SH-SY5Y (cell line): ENCODE measurements at regions not wholly inside any gene's neighbourhood (a gene's known extent, or its start where the extent isn't known, plus 50 kb on each side); places are given as distances from the start of the nearest gene placed in this dataset.

ENCODE experiments used
- GATA2 ChIP-seq: IDR thresholded peaks from 2 replicates; pipeline ENCODE4 v1.6.1; 2011; ENCODE audit warnings: mild to moderate bottlenecking, low read depth, low read length
- GATA3 ChIP-seq: IDR thresholded peaks from 2 replicates; pipeline ENCODE4 v1.6.1; 2011; ENCODE audit warnings: low read depth, mild to moderate bottlenecking, low read length, moderate library complexity

DNA sequence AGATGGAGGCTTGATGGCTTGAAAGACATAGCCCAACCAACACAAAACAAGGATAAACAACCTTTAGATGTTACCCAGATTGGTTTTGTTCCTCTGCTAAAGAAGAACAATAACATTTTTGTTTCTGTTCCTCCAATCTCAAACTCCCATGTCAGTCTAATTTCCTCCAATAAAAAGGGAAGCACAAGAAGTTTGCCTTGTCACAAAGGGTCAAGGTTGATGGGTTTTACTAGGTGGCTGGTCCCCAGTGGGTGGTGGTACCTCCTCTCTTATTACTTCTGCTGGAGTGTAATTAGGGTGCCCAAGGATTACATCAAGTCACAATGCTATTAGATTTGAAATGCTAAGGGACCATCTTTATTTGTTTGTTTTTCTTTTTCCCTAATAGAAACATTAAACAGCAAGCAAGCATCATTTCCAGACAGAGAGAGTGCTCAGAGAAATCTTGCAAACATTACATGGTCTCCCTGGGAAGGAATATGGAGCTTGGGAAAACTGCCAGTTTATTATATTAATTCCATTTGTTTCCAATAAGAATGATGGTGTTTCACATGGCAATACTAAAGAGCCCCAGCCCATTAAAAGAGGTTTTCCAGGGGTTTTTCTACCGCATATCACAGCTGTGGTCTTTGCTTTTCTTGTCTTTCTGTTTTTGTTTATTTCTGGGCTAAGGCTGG lies 78.3 kb upstream of the AOAH start:
- TF ChIP-seq GATA3, result no peak
- TF ChIP-seq GATA2, result no peak

DNA sequence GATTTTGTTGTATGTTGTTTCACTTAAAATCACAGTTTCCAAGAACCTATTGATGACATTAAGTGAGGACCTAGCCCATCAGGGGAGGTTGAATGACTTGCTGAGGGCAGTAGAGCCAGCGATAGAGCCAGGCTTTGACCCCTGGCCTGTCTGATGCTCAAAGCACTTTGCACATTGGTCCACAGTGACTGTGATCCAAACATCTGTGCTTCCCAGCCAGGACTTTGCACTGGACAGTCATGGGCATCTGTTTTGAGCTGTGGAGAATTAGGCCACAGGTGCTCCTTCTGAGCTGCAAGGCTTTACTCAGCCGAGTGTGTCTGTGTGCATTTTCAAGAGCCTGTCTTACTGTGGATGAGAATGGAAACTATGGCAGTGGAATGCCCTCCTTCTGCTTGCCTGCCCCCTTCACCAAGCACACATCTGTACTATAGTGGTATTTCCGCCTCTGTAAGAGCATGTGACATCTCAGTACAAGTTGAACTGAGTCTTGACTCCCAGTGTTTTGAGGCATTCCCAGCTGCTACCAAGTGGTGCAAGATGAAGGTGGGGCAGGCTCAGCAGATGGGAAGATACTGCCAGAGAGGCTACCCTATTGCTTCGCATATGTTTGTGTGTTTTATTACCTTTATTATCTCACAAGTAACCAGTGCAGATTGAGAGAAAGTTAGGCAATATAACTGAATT lies 72.7 kb upstream of the AOAH start:
- no peak for TF ChIP-seq GATA3
- no peak for TF ChIP-seq GATA2

GRCh38 chr7:36795451-36796021 lies 71.2 kb upstream of the AOAH start:
- TF ChIP-seq GATA3, result no peak
- no peak for TF ChIP-seq GATA2

GRCh38 chr7:36794689-36795088 lies 70.4 kb upstream of the AOAH start:
- no peak for TF ChIP-seq GATA2
- TF ChIP-seq GATA3, result no peak

GRCh38 chr7:36792421-36792820 lies 68.1 kb upstream of the AOAH start:
- TF ChIP-seq GATA3, result no peak
- TF ChIP-seq GATA2, result no peak

DNA sequence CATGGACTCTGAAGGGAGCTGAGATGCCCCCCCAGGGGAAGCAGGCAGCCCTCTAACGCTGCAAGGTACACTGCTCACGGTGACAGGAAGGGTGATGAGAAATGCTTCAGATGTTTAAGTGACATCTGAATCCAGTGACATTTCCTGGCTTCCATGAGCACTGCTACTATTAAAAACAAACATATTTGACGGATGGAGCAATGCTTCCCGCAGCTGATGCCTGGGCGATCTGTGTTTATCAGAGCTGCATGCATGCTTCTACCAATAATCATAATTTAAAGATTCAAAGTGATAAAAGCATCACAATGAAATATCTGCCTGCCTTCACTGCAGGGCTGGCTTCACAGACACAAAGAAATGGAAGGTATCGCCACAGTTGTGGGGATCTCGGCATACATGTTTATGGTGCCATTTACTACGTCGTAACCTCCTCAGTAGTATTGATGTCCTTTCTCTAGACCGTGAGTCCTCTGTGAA lies 66.1 kb upstream of the AOAH start:
- TF ChIP-seq GATA2 (peak; percentile 72), GATA3 (no peak)

DNA sequence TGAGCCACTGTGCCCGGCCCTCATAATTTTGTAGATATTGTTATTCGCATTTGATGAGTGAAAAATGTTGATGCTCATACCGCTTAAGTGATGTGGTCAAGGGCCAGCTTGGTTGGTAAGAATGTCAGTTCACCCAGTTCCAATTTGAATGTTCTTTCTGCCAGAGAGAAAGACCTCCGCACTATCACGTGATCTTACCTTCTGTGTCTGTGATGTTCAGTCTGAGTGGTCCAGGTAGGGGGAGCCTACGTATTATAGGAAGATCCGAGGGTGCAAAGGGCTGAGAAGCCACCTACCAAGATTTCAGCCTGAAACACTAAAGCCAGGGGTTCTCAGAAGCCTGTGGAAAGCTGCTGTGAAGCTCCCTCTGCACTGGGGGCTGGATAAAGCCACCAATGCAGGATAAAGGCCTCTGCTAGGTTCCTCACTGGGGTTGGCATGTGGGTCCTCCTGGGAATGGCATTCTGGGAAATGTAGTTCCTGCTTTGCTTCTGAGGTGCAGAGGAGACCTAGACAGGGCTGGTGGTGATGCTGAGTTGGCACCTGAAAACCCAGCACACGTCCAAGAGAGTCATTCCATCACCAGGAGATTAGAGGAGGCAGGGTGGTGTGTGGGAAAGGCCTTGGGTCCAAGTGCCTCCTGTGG lies 64.7 kb upstream of the AOAH start:
- no peak for TF ChIP-seq GATA3
- no peak for TF ChIP-seq GATA2

DNA sequence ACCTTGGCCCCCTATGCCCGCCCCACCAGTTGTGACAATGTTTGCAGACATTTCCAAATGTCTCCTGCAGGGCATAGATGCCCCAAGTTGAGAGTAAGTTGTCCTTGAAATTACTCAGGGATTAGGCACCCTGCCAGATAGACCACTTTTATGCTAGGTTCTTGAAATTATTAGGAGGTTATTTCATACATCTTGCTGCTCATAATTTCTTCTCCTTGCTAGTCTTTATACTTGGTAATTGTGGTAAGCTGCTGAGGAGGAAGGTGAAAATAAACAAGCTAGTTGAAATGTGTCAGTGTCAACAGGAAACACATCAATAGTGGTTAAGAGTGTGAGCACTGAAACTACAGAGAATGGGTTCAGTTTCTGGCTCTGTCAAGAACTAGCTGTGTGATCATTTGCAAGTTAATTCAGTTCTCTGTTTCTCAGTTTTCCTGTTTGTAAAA lies 63.7 kb upstream of the AOAH start:
- TF ChIP-seq GATA2, result no peak
- no peak for TF ChIP-seq GATA3

GRCh38 chr7:36784991-36785940 lies 61.0 kb upstream of the AOAH start:
- TF ChIP-seq GATA2 (no peak), GATA3 (no peak)

DNA sequence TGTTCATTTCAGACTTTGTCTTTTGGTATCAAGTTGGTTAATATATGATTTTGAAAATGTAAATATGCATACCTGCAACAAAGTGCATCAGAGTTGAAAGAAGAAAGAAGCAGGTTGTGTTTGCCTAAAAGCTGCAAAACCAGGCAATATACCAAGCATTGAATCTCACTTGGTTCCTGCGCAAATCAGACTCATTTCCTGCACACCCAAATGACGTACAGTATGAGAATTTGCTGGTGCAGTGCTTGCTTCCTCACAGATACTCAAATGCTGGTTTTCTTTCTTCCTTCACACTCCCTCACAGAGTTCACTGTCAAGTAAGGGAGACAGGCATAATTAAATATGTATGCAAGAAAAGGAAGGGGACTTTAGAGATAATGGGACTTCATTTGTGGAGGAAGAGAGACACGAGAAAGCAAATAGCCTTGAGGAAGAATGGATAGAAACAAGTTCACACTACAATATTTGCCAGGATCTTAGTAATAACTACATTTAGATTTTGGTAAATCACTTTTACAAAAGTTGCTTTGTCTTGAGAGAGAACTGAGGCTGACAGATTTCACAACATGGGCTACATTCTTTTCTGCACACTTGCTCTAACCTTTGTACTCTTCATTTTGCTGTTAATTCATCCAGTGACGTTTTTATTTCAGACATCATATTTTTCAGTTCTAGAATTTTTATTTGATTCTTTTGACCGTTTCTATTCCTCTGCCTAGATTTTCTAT lies 56.9 kb upstream of the AOAH start:
- TF ChIP-seq GATA2 (no peak), GATA3 (no peak)

- TF ChIP-seq GATA2, result no peak
- no peak for TF ChIP-seq GATA3
Measured at GRCh38 chr7:36777855-36778254, 53.6 kb upstream of the AOAH start.

- TF ChIP-seq GATA2 (no peak), GATA3 (no peak)
Measured at GRCh38 chr7:36777062-36777461, 52.8 kb upstream of the AOAH start.

GRCh38 chr7:36775676-36776075 lies 51.4 kb upstream of the AOAH start:
- TF ChIP-seq GATA3 (no peak), GATA2 (no peak)

DNA sequence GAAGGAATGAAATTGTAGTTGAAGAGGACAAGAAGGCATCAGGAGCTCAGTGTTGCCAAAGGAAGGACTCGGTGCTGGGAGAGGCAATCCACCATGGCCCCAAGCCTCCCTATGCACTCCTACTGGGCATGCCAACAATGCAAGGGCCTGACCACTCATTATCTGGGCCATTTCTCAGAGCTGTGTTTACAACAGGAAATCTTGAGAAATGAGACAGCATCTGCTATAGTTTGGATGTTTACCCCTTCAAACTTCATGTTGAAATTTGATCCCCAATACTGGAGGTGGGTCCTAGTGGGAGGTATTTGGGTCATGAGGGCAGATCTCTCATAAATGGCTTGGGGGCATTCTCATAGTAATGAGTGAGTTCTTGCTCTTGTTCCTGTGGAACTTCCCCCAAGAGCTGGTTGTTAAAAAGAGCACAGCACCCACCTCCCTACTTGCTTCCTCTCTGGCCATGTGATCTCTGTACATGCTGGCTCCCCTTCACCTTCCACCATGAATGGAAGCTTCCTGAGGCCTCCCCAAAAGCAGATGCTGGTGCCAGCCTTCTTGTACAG lies 50.8 kb upstream of the AOAH start:
- TF ChIP-seq GATA3 (no peak), GATA2 (no peak)
